ENCODE measurements at regions not wholly inside any gene's neighbourhood (a gene's known extent, or its start where the extent isn't known, plus 50 kb on each side); places are given as distances from the start of the nearest gene placed in this dataset.

- TF ChIP-seq CTCF (IDR thresholded peaks at IDR 0.05), result no peak
- no peak for TF ChIP-seq POLR2A (IDR thresholded peaks at IDR 0.05)
- TF ChIP-seq POLR2AphosphoS5 (IDR thresholded peaks at IDR 0.05), result no peak
- no peak for TF ChIP-seq EP300 (IDR thresholded peaks at IDR 0.05)
These were observed 992.1 kb downstream of the DNAH5 start for GRCh38 chr5:12952409-12952808.

Data from sigmoid colon (tissue), 4 donors.